GM18858 (cell line): ENCODE measurements at regions not wholly inside any gene's neighbourhood (a gene's known extent, or its start where the extent isn't known, plus 50 kb on each side); places are given as distances from the start of the nearest gene placed in this dataset.

ENCODE experiments used
- ATAC-seq: cut with Tn5 transposase; IDR thresholded peaks from one replicate; pipeline ENCODE4 v1.9.1; 2021; ENCODE audit not compliant: unreplicated experiment

DNA sequence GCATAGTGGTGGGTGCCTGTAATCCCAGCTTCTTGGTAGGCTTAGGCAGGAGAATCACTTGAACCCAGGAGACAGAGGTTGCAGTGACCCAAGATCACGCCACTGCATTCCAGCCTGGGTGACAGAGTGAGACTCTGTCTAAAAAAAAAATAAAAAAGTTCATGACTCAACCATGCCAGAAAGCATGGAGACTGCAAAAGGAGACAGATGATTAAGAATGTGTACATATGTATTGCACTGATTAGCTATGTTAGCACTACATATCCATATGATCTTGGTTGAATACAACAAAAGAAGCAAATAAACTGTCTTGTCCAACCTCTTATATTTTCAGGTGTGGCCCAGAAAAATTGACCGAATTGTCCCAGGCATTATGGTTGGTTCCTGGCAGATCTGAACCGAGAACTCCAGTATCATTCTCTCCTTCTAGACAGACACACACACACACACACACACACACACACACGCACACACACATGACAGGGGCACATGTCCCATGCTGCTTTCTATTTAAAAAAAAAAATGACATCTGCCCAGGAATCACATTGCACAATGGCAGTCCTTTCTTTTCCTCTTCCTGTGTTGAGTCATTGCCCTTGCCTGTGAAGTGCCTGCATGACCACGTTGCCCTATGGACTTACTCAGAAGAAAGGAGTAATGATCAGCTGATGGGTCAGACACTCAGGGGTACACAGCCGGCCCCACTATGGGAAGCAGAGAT, 65.6 kb downstream of the MYCN start:
- no peak for ATAC-seq

DNA sequence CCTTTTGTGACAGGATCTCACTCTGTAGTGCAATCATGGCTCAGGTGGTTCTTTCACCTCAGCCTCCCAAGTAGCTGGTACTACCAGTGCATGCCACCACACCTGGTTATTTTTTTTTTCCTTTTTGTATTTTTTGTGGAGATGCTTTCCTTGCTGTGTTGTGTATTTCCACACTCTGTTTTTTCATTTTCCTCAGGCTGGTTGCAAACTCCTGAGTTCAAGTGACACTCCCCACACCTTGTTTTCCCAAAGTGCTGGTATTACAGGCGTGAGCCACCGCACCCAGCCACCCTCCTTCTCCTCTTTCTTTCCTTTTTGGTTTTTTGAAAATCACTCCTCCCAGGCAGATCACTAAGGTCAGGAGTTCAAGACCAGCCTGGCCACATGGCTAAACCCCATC, 65.0 kb downstream of the MYCN start:
- no peak for ATAC-seq

DNA sequence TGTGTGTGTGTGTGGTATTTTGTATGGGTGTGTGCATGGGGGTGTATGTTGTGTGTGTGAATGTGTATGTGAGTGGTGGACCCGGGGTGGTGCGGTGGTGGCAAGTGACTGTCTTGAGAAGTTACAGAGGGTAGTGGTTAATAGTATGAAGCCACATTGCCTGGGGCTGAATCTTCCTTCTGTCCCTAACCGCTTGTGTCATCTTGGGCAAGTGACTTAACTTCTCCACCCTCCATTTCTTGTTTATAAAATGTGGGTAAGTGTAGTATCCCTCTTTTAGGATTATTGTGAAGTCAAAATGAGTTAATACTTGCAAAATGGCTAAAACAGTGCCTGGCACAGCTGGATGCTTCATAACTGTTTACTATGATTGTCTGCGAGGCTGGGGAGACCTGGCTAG, 63.5 kb downstream of the MYCN start:
- no peak for ATAC-seq

DNA sequence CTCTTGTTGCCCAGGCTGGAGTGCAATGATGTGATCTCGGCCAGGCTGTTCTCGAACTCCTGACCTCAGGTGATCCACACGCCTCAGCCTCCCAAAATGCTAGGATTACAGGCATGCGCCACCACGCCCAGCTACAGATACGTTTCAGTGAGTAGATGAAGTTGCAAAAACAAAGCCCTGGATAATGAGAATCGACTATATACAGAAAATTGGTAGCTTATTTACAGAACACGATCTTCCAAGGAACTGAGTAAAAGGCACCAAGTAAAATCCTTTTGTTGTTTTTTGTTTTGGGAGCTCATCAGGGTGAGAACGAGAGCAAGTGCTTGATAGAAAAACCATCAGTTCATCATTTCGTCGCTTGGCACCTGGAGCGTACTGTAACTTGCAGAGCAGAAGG, 62.8 kb downstream of the MYCN start:
- ATAC-seq: no peak

DNA sequence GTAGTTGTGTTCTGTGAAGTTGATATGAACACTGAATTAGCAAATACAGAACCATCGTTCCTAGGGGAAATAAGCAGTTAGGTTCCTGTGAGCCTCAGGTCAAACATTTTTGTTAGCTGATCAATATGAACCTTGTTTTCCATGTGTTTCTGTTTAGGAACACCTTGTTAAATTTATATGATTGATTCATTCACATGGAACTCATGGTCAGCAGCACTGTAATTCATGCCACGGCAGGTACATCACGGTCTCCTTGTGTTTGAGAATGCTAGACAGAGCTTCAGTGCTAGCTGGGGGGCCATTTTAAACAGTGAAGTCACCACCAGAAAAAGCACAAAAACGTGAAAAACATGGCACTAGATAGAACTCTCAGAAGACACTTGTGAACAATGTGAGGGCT, 62.2 kb downstream of the MYCN start:
- no peak for ATAC-seq

DNA sequence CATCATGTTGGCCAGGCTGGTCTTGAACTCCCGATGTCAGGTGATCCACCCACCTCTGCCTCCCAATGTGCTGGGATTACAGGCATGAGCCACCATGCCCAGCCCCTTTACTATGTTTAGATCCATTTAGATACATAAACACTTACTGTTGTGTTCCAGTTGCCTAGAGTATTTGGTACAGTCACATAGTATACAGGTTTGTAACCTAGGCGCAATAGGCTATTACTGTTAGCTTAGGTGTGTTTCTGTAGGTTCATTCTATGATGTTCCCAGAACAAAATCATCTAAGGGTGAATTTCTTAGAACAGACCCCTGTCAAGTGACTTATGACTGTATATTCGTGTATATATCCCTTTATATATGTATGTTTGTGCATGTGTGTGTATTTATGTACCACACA, 61.8 kb downstream of the MYCN start:
- ATAC-seq: no peak

DNA sequence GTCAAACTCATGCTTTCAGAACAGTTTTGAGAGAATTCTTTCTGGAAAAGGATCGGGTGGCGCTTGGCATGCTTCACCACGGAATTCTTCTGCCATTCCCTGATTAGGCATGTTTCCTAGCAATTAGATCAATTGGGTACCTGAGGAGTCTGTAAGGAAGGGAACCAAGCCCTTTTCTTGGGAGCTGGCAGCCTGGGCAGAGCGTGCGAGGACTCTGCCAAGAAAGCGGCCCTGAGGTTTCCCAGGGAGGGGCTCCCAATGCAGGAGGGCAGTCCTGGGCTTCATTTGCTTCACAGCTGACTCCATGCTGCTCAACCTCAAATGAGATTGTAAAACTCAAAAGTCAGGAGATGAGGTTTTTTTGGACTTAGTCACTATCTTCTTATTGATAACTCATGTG, 60.3 kb downstream of the MYCN start:
- ATAC-seq: no peak

DNA sequence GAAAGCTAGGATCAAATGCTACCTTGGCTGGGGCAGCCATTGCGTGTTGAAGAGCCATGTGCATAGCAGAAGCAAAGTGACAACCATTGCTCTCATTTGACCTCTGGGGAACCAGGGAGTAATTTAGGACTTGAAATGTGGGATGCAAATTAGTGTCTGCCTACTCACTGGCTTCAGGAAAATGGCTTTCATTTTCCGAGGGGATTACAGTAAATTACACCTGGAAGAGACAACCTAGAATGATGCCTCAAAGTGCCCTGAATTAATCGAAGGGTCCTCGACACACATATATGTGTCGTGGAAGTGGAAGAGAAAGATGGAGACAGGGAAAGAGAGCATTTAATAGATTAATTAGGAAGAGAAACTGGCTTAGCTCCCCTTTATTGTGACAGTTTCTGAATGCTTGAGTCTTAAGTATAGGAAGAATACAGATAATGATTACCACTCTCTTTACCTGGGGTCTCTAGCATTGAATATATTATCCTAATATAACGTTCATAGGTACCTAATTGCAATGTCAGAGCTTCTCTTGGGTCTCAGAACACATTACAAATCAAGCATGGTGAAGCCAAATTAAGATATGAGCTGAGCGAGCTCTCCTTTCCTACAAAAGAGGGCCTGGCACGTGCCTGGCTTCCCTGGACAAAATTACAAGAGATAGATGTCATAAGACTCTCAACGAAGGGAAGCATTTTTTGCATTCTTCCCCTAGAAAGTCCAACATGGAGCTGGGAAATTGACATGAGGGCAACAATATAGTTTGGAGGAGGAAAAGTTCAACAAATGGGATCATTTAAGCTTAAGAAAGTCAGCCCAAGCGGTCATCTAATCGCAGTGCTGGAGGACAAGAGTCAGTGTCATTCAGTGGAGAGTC, 59.5 kb downstream of the MYCN start:
- no peak for ATAC-seq

DNA sequence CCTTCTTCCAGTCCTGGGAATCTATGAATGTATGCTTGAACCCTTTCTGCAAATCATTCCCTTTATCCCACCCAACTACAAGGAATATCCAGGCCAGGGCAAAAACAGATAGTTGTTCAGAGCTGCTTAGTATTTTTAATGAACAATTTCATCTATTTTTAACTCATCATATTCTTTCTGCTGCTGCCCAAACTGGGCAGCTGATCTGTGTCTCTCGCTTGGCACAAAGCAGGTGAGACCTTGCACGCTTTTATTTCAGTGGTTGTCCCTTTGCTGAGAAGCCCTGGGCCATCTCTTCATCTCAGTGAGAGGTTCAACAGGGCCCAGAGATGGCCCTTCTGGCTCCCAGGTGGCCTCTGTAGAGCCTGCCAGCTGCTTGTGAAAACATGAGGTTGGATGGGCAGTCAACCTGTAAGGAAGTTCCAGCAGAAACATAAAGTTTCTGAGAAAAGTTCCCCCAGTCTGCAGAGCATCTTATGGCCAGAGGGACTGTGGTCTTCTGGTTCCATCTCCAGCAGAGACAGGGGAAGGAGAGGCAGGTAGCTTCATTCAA, 57.5 kb downstream of the MYCN start:
- ATAC-seq: no peak

DNA sequence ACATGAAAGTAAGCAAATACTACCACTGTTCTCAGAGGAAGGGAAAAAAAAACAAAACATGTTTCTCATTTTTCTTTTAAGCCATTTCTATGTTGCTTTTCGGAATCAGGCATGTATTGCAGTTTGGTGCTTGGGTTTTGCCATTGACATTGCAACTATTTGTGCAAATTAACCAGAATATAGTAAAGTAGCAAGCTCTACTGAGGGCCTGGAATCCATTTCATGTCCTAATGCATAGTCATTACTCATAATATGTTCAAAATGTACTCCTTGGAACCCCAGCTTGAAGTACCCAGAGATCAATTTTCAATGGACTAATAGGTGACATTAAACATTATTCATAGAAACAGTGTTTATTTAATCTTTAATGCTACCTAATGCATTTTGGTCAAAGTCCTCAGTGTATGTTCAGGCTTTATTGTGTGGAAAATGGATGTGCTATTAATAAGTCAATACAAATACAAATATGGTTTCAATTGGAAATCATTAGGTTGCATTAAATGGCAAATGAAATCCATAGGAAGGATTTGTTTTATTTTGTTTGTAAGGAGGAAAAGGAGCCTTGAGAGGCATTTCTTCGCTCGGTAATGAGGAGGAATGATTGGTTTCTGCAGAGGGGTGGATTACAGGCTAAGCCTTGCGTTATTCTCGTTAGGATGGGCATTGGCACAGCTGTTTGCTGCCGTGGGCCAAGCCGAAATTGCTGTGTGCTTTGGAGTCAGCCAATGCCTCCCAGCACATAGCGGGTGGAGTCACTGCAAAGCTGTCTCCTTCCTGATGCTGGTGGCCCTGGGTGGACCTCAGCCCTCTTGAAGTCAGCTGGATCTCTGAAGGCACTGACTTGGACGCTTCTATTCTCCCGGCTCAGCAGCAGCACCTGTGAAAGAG, 56.4 kb downstream of the MYCN start:
- ATAC-seq: no peak
